Endothelial cell (in vitro differentiated cells): ENCODE measurements at regions not wholly inside any gene's neighbourhood (a gene's known extent, or its start where the extent isn't known, plus 50 kb on each side); places are given as distances from the start of the nearest gene placed in this dataset.

Experiments
- DNase-seq: peaks from one replicate; pipeline ENCODE4 v3.0.0; 2021; ENCODE audit warnings: low spot score
- H3K27ac Mint-ChIP-seq: one replicate; pipeline ENCODE4 v1.8.0; 2021; ENCODE audit warnings: mixed read lengths, inconsistent platforms; ENCODE audit not compliant: unreplicated experiment
- H3K27me3 Mint-ChIP-seq: one replicate; pipeline ENCODE4 v1.8.0; 2021; ENCODE audit warnings: mild to moderate bottlenecking, moderate library complexity, mixed read lengths, inconsistent platforms; ENCODE audit not compliant: unreplicated experiment
- H3K36me3 Mint-ChIP-seq: one replicate; pipeline ENCODE4 v1.8.0; 2021; ENCODE audit warnings: mild to moderate bottlenecking, low read depth, mixed read lengths, inconsistent platforms; ENCODE audit not compliant: unreplicated experiment
- H3K4me1 Mint-ChIP-seq: one replicate; pipeline ENCODE4 v1.8.0; 2021; ENCODE audit warnings: mild to moderate bottlenecking, mixed read lengths, inconsistent platforms; ENCODE audit not compliant: unreplicated experiment
- H3K4me3 Mint-ChIP-seq: one replicate; pipeline ENCODE4 v1.8.0; 2021; ENCODE audit warnings: mild to moderate bottlenecking, mixed read lengths, inconsistent platforms; ENCODE audit not compliant: unreplicated experiment
- H3K9me3 Mint-ChIP-seq: one replicate; pipeline ENCODE4 v1.8.0; 2021; ENCODE audit warnings: mixed read lengths, inconsistent platforms; ENCODE audit not compliant: unreplicated experiment
- CTCF ChIP-seq: fragments of 200-600 bp; sonication (generic); IDR thresholded peaks from one replicate; pipeline ENCODE4 v1.5.0; 2021; ENCODE audit warnings: antibody characterized with exemption; ENCODE audit not compliant: unreplicated experiment

- Mint-ChIP-seq H3K4me1 (peaks cover 5% of the 10 kb centered on the region), H3K4me3 (no peak overlapping the region), H3K9me3 (no peaks in the 10 kb centered on the region), H3K27ac (no peak overlapping the region), H3K27me3 (no peaks in the 10 kb centered on the region), H3K36me3 (no peaks in the 10 kb centered on the region)
- no peak for TF ChIP-seq CTCF
- no peak for DNase-seq
These were observed 155.5 kb downstream of the SIM1 start for GRCh38 chr6:100309174-100309573.

- no peaks in the 10 kb centered on the region for H3K27me3 Mint-ChIP-seq
These were observed 157.2 kb downstream of the SIM1 start for GRCh38 chr6:100307561-100307960.

GRCh38 chr6:100305209-100305869 is 159.4 kb downstream of the SIM1 start:
- DNase-seq, result no peak
- H3K27me3 Mint-ChIP-seq, result no peaks in the 10 kb centered on the region
- no peaks in the 10 kb centered on the region for H3K9me3 Mint-ChIP-seq
- no peaks in the 10 kb centered on the region for H3K4me1 Mint-ChIP-seq
- no peak overlapping the region for H3K27ac Mint-ChIP-seq
- no peaks in the 10 kb centered on the region for H3K36me3 Mint-ChIP-seq
- H3K4me3 Mint-ChIP-seq, result no peak overlapping the region
- TF ChIP-seq CTCF, result no peak

More at GRCh38 chr6:100307561-100307960, 157.2 kb downstream of the SIM1 start:
- Mint-ChIP-seq H3K27ac (no peak overlapping the region), H3K36me3 (no peaks in the 10 kb centered on the region), H3K4me3 (no peak overlapping the region), H3K9me3 (no peaks in the 10 kb centered on the region), H3K4me1 (no peaks in the 10 kb centered on the region)
- TF ChIP-seq CTCF, result no peak
- DNase-seq, result no peak

GRCh38 chr6:100304575-100304974 is 160.1 kb downstream of the SIM1 start:
- H3K27me3 Mint-ChIP-seq, result no peaks in the 10 kb centered on the region
- TF ChIP-seq CTCF, result no peak
- H3K36me3 Mint-ChIP-seq, result no peaks in the 10 kb centered on the region
- DNase-seq, result no peak
- no peaks in the 10 kb centered on the region for H3K4me1 Mint-ChIP-seq
- H3K9me3 Mint-ChIP-seq, result no peaks in the 10 kb centered on the region
- no peak overlapping the region for H3K27ac Mint-ChIP-seq
- H3K4me3 Mint-ChIP-seq, result no peak overlapping the region

- no peak overlapping the region for H3K4me3 Mint-ChIP-seq
- no peak overlapping the region for H3K27ac Mint-ChIP-seq
- H3K27me3 Mint-ChIP-seq, result no peaks in the 10 kb centered on the region
- TF ChIP-seq CTCF, result no peak
- peaks cover 6% of the 10 kb centered on the region for H3K4me1 Mint-ChIP-seq
- no peaks in the 10 kb centered on the region for H3K9me3 Mint-ChIP-seq
- H3K36me3 Mint-ChIP-seq, result no peaks in the 10 kb centered on the region
- no peak for DNase-seq
These were observed 163.0 kb downstream of the SIM1 start for GRCh38 chr6:100301731-100302130.
